Lung (tissue), 11 donors: ENCODE measurements at regions not wholly inside any gene's neighbourhood (a gene's known extent, or its start where the extent isn't known, plus 50 kb on each side); places are given as distances from the start of the nearest gene placed in this dataset.

Experiments
- ATAC-seq: fragments of 200-7000 bp; cut with Tn5 transposase; one replicate; pipeline ENCODE4 v1.9.1; 2020; ENCODE audit warnings: moderate number of reproducible peaks; ENCODE audit not compliant: insufficient read depth, low FRiP score
- DNase-seq, 3 donors: peaks; one replicate each; pipeline ENCODE4 v3.0.0-alpha.2; 2013 to 2017
- H3K27ac ChIP-seq, 2 donors: one replicate each; pipeline ENCODE4 v1.5.1; 2013; ENCODE audit warnings: mild to moderate bottlenecking in 2 of 2, moderate library complexity in 2 of 2, control low read depth in 1 of 2, inconsistent platforms in 1 of 2, low read depth in 1 of 2, low read length in 1 of 2
- H3K27me3 ChIP-seq, 3 donors: one replicate each; pipeline ENCODE4 v1.5.1; 2013; ENCODE audit warnings: low read length in 2 of 3; ENCODE audit not compliant: control insufficient read depth in 3 of 3, insufficient read depth in 3 of 3
- H3K36me3 ChIP-seq, 4 donors: one replicate each; pipeline ENCODE4 v1.5.1; 2013; ENCODE audit warnings: low read length in 4 of 4, mild to moderate bottlenecking in 1 of 4, moderate library complexity in 1 of 4; ENCODE audit not compliant: control insufficient read depth in 4 of 4, insufficient read depth in 4 of 4
- H3K4me1 ChIP-seq, 5 donors: one replicate each; pipeline ENCODE4 v1.5.1; 2013; ENCODE audit warnings: low read length in 5 of 5, mild to moderate bottlenecking in 2 of 5, moderate library complexity in 1 of 5; ENCODE audit not compliant: control insufficient read depth in 5 of 5, insufficient read depth in 5 of 5
- H3K4me3 ChIP-seq: one replicate; pipeline ENCODE4 v1.5.1; 2013; ENCODE audit warnings: mild to moderate bottlenecking, control low read depth, moderate library complexity
- H3K9ac ChIP-seq, 2 donors: one replicate each; pipeline ENCODE4 v1.5.1; 2013; ENCODE audit warnings: low read length in 2 of 2, control low read depth in 1 of 2; ENCODE audit not compliant: insufficient read depth in 1 of 2
- H3K9me3 ChIP-seq, 4 donors: one replicate each; pipeline ENCODE4 v1.5.1; 2013; ENCODE audit warnings: low read length in 3 of 4, mild to moderate bottlenecking in 1 of 4, moderate library complexity in 1 of 4; ENCODE audit not compliant: control insufficient read depth in 4 of 4, insufficient read depth in 3 of 4
- WGBS, 2 donors: extraction: QIAGEN DNeasy Blood & Tissue Kit; methylation state at CpG; one replicate each; pipeline ENCODE4 v1.1.7; 2013; 5-methylcytosine and 5-hydroxymethylcytosine counted together
- TF ChIP-seq, protein P1 (sequence below): IDR thresholded peaks from 2 replicates; pipeline ENCODE4 v1.5.1; 2012; ENCODE audit warnings: mild to moderate bottlenecking; ENCODE audit errors: control extremely low read depth, extremely low read depth
- donor health status: control.
- donor health status: control.
- donor health status: Bipolar disorder and iron deficiency.
- donor health status: healthy.
- donor health status: DM: yes; HTN: yes; CAD: no.

DNA sequence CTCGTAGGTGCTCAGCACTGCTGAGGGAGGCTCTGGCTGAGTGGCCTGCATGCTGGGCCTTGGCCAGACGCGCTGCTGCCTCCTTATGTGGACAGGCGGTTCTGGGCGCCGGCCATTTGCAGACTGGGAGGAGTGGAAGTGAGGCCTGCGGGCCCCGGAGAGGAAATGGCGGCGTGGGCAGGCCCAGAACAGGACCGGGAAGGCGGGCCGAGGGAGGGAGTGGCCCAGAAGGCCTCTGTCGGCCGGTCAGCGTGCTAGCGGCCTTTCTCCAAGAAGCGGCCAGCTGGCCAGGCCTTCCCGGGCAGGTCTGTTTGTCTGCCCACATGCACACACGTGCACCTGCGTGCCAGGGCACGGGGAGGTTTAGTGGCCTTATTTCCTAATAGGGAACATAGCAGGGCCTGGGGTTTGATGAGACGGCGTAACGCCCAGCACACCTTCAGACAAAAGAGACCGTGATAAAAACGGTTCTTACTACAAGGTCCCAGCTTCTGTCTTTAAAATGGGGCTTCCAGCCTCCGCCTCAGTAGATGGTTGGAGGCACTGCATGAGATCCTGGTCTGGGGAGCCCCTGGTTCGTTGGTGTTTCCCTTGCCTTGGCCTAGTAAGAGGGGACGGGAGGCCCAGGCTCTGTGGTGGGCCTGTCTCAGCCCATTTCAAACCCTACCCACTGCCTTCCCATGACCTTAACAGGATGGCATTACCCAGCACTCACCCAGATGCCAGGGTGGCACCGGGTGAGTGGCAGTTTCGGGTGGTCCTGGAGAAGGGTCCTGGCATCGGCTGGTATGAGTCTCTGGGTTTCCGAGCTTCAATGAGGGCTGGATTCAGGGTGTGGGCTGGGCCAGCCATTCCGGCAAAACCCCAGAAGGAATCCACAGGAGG is 65.1 kb upstream of the PPARA start:
- WGBS, 2 donors, result 43 to 75% methylated on average over 35 of the region's 35 CpGs
- Histone ChIP-seq H3K27me3 (no peaks in the 10 kb centered on the region), H3K9ac (no peak overlapping the region), H3K36me3 (peaks cover 0 to 32% (median 17%) of the 10 kb centered on the region in 4 donors), H3K4me3 (peak overlapping the region; percentile 21), H3K9me3 (no peaks in the 10 kb centered on the region), H3K27ac (peak overlapping the region; percentile 82 to 91), H3K4me1 (peaks cover 17 to 60% (median 21%) of the 10 kb centered on the region in 5 donors)
- ATAC-seq, result peak; percentile 48
- TF ChIP-seq, protein P1, sequence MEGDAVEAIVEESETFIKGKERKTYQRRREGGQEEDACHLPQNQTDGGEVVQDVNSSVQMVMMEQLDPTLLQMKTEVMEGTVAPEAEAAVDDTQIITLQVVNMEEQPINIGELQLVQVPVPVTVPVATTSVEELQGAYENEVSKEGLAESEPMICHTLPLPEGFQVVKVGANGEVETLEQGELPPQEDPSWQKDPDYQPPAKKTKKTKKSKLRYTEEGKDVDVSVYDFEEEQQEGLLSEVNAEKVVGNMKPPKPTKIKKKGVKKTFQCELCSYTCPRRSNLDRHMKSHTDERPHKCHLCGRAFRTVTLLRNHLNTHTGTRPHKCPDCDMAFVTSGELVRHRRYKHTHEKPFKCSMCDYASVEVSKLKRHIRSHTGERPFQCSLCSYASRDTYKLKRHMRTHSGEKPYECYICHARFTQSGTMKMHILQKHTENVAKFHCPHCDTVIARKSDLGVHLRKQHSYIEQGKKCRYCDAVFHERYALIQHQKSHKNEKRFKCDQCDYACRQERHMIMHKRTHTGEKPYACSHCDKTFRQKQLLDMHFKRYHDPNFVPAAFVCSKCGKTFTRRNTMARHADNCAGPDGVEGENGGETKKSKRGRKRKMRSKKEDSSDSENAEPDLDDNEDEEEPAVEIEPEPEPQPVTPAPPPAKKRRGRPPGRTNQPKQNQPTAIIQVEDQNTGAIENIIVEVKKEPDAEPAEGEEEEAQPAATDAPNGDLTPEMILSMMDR, result no peak
- no peak for DNase-seq

DNA sequence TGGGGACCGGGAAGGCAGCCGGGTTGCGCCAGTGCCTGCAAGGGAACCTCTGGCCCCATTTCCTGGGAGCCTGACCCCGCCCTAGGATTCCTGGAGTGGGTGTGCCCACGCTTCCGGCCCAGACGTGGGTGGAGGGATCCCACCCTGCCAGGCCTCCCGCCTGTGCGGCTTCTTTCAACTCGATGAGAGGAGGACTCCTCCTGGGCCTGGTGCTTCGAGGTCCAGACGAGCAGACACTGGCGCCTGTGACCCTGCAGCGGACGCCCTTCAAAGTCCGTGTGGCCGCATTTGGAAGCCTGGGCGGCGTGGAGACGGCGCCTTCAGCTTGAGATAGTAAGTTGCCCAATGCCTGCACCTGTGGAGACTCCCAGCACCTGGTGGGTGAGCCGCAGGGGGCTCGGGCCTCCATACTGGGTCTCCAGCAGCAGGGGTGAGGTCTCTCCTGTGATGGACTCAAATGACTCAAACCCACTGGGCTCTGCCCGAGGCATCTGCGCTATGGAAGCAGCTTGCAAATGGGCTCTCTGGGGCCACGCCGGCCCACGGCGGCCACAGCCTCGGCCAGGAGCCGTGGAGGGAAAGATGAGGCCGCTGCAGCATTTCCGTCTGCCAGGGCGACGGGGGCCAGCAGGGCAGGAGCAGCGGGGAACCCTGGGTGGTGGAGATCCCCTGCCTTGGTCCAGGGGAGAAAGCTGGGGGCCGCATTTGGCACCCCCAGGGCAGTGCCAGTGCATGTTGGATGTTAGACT is 64.3 kb upstream of the PPARA start:
- TF ChIP-seq, protein P1, result no peak
- Histone ChIP-seq H3K27me3 (no peaks in the 10 kb centered on the region), H3K9ac (no peak overlapping the region), H3K36me3 (peaks cover 0 to 32% (median 21%) of the 10 kb centered on the region in 4 donors), H3K9me3 (no peaks in the 10 kb centered on the region), H3K4me3 (peak overlapping the region; percentile 15), H3K27ac (peak overlapping the region; percentile 82 to 91), H3K4me1 (peaks cover 17 to 53% (median 20%) of the 10 kb centered on the region in 5 donors)
- 47 to 71% methylated on average over 37 of the region's 37 CpGs for WGBS, 2 donors
- ATAC-seq (peak; percentile 58), DNase-seq (no peak)

DNA sequence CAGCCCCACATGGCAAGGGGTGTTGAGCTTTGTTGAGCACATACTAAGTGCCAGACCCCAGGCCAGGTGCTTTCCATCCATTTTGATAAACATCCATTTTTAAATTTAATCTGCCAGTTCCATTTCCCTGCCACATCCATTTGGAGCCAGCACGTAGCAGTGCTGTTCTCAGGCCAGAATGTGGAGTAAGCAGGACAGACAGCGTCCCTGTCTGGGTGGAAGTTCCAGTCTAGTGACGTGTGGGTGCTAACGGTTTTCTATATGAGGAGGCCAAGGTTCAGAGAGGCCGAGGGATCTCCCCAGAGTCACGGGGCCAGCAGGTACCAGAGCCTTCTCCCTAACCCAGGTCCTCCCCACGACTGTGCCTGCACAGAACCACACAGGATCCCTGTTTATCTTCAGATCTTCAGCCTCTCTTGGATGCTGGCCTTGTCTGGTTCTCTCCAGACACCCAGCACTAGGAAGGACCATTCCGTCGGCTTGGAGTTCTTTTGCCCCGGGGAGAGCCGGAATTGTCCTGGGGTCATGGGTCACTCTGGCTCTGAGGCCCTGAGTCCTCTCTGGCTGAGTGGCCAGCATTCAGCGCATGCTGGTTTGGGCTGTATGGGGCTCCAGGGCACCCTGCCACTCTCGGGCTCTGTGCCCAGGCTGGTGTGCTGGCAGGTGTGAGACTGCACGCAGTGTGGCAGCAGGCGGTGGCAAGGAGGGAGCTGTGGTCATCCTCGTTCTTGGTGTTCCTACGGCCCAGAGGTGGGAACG is 63.6 kb upstream of the PPARA start:
- Histone ChIP-seq H3K9me3 (no peaks in the 10 kb centered on the region), H3K4me3 (no peak overlapping the region), H3K9ac (no peak overlapping the region), H3K4me1 (peaks cover 13 to 53% (median 18%) of the 10 kb centered on the region in 5 donors), H3K27ac (peak overlapping the region; percentile 82 to 91), H3K27me3 (no peaks in the 10 kb centered on the region), H3K36me3 (peaks cover 0 to 38% (median 25%) of the 10 kb centered on the region in 4 donors)
- no peak for ATAC-seq
- no peak for DNase-seq
- 57 to 76% methylated on average over 18 of the region's 18 CpGs for WGBS, 2 donors
- TF ChIP-seq, protein P1, result no peak
